HG03280 (cell line): ENCODE measurements at regions not wholly inside any gene's neighbourhood (a gene's known extent, or its start where the extent isn't known, plus 50 kb on each side); places are given as distances from the start of the nearest gene placed in this dataset.
A peak's percentile ranks its signal among the peaks of the same experiment; 100 is the strongest.
"Not testable (repeated sequence)": the region's sequence is repeated elsewhere in the genome, so short reads cannot be mapped to it uniquely, and the experiment has no call there.

Source experiments
- ATAC-seq: cut with Tn5 transposase; IDR thresholded peaks from one replicate; pipeline ENCODE4 v1.9.1; 2021; ENCODE audit warnings: mild to moderate bottlenecking, moderate library complexity; ENCODE audit not compliant: unreplicated experiment

DNA sequence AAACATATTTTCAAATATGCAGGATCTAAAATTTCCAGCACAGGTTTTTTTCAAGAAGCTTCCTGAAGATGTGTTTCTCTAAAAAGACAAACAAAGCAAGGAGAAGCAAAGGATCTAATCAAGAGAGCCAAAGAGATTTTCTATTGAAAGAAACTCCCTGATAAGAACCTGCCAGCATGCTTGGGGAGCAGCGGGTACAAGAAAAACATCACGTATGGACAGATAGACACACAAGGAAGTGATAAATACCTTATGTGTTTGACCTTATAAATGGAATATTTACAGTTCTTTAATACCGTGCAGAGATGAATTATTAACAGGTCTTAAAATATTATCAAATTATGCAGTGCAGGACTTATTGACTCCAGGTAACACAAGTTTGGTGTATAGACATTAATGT is 562.1 kb downstream of the DACH1 start:
- ATAC-seq, result no peak

DNA sequence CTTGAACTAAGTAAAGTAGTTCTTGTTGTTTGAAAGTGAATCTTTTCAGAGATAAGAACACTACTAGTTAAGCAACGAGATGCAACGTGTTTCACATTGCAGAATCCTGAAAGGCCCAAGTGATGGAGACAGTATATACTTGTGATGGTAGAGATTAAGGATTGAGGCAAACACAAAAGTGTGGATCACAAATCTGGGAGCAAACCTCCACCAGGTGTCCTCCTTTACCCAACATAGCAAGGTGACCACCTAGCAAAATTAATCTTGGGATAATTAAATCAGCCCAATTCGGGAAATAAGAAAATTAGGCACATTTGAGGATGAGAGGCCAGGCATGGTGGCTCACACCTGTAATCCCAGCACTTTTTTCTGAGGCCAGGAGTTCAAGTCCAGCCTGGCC is 563.9 kb downstream of the DACH1 start:
- no peak for ATAC-seq

DNA sequence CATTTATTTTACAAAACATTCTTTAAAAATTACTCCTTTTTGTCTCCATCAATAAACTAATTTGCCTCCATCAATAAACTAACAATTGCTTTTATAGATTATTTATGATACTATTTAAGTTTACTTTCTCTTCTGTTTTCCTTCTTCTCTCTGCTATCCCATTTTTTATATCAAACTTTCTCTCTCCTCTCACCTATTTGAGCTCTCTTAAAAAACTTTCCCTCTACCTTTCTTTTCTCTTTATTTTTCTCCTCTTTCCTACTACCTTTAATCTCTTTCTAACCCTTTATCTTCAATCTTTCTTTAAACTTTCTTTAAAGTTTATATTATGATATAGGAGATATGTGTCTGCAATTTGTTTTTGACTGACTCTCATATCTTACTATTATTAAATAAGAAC is 566.4 kb downstream of the DACH1 start:
- ATAC-seq, result no peak

DNA sequence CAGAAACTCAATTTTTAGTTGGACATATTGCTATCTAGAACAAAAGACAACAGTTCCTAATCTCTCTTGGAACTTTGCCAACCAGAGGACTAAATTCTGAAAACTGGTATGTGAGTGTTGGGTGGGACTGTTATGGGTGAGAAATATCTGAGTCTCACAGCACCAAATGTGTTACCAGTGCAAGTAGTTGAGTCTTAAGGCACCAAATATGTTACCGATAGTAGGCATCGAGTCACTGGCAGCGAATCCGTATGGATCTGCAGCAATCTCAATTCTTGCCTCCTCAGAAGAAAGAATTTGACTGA is 575.2 kb downstream of the DACH1 start:
- no peak for ATAC-seq

DNA sequence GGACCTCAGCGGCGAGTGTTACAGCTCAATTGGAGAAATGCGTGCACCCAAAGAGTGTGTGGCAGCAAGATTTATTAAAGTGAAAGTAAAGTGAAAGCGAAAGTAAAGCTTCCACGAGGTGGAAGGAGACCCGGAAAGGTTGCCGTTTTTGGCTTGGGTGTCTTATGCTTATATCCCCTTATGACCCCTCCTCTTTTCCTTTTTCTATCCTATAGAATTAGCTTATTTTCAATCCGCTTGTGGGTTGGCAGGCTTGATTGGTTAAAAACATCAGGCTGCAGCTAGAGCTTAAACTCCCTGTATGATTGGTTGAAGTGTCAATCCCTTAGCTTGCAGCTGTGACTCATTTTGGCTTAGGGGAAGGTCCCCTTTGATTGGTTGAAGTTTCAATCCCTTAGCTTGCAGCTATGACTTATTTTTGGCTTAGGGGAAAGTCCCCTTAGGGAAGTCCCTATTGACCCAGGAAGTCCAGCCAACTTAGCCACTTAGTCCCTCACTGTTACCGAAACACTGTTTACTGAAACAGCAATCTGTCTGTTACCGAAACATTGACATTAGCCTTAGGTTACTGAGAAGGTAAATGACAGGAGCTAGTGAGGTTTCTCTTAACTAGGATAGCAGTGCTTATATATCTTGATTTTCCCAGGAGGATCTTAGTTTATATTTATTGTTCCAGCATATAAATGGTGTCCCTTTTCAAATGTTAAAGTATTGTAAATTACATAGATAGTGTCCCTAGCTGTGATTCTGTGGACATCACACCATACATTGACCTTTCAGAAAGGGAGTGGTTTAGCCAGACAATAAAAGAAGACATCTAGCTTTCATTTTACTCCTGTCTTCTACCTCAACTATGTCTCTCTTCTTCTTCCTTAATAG is 575.8 kb downstream of the DACH1 start:
- peak; percentile 91 for ATAC-seq

DNA sequence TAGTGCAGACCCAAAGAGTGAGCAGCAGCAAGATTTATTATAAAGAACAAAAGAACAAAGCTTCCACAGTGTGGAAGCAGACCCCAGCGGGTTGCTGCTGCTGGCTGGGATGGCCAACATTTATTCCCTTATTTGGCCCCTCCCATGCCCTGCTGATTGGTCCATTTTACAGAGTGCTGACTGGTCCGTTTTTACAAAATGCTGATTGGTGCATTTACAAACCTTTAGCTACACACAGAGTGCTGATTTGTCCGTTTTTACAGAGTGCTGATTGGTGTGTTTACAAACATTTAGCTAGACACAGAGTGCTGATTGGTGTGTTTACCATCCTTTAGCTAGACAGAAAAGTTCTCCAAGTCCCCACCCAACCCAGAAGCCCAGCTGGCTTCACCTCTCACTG is 577.0 kb downstream of the DACH1 start:
- not testable (repeated sequence) for ATAC-seq

DNA sequence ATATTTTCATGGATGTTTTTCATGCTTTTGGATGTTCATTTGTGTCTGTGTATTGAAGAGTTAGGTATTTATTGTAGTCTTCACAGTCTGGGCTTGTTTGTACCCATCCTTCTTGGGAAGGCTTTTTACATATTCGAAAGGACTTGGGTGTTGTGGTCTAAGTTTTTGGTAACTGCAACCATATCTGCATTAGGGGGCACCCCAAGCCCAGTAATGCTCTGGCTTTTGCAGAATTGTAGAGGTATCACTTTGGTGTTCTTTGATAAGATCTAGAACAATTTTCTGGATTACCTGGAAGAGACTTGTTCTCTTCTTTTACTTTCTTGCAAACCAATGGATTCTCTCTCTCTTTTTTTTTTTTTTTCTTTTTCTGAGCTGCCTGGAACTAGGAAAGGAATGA is 581.3 kb downstream of the DACH1 start:
- ATAC-seq, result no peak

DNA sequence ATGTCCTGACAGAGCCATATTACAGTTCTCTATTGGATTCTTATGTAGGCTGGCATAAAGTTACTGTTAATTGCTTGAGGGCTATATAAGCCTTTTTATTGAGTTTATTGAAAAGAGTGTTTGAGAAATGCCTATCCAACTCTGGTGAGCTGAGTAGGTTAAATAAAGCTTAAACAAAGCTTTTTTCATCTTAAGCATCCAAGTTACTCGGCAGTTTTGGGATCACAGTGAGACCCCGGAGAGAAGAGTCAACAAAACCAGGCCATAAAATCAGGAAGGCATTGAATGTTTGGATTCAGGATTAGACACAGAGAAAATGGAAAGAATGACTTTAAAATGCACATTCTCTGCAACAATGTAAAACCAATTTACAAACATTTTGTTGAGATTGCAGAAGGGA is 588.5 kb downstream of the DACH1 start:
- ATAC-seq, result no peak

DNA sequence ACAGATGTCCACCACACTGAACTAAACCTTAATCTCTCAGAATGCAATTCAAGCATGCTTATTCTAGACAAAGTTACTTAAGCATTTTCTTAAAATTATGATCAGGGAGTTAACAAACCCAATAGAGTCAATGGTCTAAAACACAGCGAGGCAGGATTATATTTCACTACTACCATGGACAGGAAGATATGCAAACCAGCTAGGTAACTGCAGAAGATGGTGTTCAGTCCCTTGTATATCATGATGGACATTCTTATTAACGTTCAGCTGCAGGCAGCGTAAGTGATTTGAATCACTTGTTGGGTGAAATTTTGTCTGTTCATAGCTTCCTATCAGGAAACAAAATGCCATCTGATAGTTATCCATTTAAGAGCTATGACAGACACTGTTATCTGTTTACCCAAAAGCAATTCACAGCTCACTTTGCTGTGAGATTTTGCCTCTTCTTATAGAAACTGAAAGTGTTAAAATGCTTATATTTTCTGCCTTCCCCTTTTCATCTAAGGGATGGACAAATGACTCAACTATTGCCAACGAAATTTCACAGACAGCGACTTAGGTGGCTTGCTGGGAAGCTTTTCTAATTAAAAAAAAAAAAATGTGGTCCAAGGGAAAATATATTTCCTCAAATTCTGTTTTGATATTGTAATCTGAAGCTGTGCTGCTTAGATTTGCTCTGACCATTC is 591.9 kb downstream of the DACH1 start:
- ATAC-seq, result peak; percentile 79

DNA sequence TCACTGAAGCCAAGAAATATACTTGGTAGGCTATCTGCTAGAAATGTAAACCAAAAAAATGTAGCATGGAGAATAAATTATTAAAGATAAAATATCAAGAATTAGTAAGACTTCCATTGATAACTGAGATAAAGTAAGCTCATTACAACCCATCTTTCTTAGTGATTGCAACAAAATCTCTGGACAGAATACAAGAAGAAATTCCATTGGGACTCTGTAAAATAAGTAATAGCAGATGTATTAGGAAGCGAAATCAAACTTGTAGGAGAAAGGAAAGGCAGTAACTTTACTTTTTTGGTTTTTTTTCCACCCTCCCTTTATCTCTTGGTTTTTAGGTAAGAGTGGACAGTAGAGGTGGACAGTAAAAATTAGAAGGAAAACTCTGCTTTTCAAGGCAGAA is 605.7 kb downstream of the DACH1 start:
- no peak for ATAC-seq

DNA sequence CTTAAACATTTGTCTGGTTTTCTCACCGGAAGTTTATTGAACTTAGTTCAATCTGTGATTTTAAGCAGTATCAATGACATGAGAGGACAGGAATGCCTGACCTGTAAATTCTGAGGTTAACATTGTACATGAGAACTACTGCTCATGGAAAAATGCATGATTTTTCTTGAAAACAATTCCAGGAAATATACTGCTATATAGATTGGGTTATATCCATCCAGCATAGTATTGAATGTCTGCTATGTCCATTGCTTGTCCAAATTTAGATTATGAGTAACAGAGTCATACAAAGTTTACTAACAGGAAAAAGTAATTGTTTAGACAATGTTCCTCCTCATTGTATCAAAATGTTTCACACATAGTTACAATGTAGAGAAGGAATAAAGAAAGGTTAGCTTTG is 606.8 kb downstream of the DACH1 start:
- ATAC-seq, result no peak

DNA sequence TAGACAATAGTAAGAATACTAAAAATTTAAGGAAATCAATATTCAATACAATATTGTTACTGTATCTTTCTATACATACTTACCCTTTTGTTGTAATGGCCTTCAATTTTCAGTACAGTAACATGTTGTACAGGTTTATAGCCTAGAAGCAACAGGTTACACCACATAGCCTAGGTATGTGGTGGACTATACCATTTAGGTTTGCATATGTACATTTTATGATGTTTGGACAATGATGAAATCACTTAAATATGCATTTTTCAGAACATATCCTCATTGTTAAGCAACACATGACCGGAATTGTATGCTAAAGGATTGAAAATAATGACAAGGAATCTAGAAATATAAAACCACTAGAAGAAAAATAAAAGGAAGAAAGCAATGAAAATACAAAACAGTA is 611.4 kb downstream of the DACH1 start:
- ATAC-seq, result no peak

DNA sequence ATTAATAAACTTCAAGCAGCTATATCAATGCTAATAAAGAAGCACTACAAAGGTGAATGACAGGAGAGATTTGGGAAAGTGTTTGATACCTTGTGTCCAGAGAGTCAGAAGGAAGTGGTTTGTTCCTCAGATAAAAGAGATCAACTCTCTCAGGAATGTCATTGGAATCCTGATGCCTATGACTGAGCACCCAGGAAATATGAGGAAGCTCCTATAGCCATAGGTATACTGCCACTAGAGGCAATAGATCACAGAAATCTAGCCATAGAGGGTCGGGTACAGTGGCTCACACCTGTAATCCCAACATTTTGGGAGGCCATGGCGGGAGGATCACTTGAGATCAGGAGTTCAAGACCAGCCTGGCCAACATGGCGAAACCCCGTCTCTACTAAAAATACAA is 612.6 kb downstream of the DACH1 start:
- ATAC-seq, result no peak

DNA sequence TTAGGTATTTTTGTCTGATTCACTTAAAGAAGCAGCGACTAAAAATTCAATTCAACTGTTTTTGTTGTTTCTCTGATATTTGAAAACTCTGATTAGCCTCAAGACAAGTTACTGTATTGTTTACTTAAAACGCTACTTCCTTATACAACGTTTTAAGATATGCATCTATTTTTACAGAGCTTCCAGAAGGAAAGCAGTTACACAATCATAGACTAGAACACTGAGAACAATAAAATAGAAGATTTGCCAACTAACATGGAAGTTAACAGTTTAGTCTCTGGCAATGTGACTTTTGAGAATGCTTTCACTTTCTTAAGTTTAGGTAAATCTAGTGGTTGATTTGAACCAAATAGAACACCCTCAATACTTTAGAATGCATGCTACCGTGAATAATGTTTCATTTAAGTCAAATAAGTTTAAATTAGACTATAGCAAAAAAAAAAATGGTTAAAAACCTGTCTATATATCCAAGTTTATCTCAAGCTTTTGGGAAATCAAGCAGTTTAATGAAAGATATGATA is 614.8 kb downstream of the DACH1 start:
- ATAC-seq, result no peak

DNA sequence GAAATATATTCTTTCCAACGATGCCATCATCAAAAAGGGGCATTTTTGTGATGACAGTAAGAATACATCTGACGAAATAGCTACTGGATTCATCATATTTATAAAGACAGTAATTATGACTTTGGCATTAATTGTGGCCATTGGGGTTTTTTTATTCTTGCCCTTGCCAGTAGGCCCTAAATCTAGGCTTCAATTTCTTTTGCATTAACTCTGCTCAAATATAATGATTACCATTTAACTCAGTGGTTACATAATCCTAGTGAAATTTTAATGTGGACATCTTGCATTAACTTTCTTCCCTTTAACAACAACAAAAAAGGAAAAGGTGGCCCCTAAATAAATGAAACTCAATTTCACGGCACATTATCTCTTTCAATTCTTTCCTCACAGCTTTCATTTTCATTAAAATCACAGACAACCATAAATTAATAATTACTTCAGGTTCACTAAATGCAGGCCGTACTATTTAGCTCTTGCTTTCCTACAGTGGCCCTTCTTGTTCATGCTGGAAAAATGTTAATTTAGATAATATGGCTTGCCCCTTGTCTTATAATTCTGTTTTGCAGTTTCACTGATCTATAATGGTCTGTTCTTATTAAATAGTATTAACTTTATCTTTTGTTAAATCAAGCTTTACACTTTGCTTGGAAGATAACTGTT is 615.6 kb downstream of the DACH1 start:
- ATAC-seq, result no peak

DNA sequence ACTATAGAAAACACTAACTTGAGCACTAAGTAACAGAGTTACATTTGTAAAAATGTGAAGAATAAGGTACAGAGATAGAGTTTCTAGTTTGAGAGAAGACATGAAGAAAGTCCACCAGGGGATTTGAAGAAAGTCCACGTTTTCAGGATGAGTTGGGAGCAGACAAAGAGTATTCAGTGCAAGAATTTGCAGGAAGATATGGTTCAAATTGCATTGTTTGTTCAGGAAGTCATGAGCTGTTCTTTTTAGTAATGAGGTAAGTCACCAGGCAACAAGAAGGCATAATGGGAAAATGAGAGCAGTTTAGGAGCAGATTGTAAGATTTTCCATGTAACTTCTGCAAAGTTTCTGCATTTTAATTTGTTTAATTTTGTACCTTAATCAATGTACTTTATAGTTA is 618.0 kb downstream of the DACH1 start:
- ATAC-seq, result no peak

DNA sequence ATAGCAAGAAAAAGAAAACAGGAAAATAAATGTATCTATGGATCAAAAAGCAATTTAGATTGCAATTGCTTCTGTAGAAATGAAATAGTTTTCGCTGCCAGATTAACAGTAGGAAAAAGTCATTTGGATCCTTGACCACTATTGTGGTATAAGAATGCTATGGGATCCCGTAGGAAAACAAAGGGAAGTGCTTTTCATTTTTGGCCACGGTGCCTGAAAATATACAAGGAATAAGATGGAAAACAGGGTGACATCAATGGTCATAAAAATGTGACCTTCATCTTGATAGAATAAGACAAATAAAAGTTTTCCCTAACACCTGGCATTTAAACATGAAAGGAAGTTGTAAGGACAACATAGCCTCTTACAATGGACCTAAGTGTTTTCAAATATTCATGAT is 622.8 kb downstream of the DACH1 start:
- ATAC-seq, result no peak

DNA sequence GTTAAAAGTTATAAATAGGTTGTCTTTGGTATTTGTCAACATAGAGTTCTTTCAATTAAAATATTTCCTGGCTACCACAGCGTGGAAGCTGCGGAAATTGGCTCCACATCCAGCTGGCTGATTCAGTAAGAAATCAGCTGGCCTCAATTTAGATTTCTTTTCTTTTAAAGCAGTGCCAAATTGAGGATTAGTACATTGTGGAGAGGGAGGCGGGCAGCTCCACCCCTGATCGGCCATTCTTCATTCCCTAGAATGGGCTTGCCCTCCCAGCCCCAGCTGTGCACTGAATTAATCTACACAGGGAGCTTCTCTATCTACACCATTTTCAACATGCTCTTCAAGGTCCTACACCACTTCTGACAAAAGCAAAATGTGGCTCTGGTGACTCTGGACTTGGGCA is 624.8 kb downstream of the DACH1 start:
- ATAC-seq, result no peak

DNA sequence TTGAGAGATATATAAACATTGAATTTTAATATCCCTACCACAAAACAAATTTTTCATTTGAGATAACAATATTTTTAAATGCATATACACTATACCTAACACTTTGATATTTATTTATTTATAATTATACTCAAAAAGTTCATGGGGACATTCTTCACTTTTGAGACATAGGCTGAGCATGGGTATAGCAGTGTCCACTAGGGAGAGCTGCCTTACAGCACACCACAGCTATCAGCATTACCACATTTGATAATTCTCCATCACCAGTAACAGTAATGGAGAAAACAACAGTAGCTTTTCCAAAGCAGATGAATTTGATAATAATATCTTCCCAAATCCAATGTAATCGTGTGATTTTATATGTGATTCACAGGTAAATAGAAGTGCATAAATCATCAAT is 626.1 kb downstream of the DACH1 start:
- peak; percentile 64 for ATAC-seq

DNA sequence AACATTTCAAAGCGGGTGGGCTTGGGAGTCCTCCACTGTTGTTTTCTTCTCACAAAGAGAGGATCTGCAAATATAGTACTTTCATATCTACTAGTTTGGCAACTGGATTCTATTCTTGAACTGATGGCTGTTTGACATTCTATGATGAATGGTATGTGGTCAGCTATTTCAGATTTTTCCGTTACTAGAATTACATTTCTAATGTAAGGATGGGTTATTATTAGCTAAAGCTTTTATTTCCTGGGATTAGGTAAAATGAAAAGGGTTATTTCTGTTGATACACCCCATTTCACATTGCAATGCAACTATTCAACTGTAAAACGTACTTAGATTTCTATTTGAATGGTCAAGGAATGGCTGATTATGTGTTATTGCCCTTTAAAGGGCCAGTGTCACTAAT is 629.7 kb downstream of the DACH1 start:
- no peak for ATAC-seq

DNA sequence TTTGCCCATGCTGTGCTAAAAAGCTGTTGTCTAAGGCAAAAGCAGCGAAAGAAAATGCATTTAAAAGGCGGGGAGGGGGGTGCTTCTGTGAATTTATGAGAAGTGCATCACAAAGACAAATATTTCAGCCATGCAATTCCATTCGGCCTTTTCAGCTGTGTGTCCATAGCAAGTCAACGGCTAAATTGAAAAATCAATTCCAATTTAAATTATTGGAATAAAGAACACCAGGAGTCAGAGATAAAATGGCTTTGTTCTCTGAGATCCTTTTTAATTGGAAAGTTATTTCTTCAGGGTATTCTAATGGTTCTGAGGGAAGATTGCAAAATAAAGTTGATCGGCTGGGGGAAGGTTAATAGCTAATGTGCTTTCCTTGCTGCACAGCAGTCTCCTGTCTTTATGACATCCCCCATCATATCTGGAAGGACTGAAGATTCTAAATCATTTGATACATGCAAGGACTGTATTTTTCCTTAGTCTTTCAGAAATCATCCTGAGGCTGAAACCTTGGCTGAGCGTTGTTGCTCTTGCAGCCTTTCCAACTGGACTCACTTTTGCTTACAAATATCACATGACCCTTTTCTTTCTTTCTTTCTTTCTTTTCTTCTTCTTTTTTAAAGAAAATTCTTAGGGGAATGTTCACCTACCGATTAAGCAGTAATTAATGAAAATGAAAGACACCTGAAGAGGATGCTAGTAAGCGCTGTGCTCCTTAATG is 647.1 kb downstream of the DACH1 start:
- ATAC-seq, result no peak
